K562 (cell line): ENCODE measurements at regions not wholly inside any gene's neighbourhood (a gene's known extent, or its start where the extent isn't known, plus 50 kb on each side); places are given as distances from the start of the nearest gene placed in this dataset.
A peak's percentile ranks its signal among the peaks of the same experiment; 100 is the strongest.

Experiments
- ATAC-seq: fragments of 200-7000 bp; cut with Tn5 transposase; 3 replicates; pipeline ENCODE4 v1.9.1; 2020; ENCODE audit warnings: moderate library complexity
- BruUV-seq: library from RNA; stranded (reverse); fragments of 400-500 nt; replicated peaks from 2 replicates; lab custom pipeline; 2021; lab: Mats Ljungman, UMichigan
- CTCF ChIA-PET: fragments of 300-600 bp; formaldehyde crosslinking; extraction: SDS; loops from one replicate; lab custom pipeline; 2021; ENCODE audit warnings: low intra/inter-chr PET ratio; lab: Yijun Ruan, JAX
- POLR2A ChIA-PET: fragments of 300-600, 350-650 bp; sonication (Branson Sonifier 250); formaldehyde crosslinking; extraction: SDS; loops from one replicate; lab custom pipeline; 2021; ENCODE audit warnings: antibody characterized with exemption, inconsistent platforms; lab: Yijun Ruan, JAX
- DNase-seq, 4 experiments: peaks; one replicate each; pipeline versions ENCODE4 v3.0.0 to v3.0.0-alpha.2; 2011 to 2018; ENCODE audit warnings: low spot score in 3 of 4, mixed read lengths in 3 of 4; ENCODE audit errors: extremely low read depth in 1 of 4
- FAIRE-seq: peaks from 2 replicates; lab custom pipeline; 2011; peaks lifted over from hg19 to GRCh38; lab: Jason Lieb, UNC
- H2AFZ ChIP-seq: 2 replicates; pipeline ENCODE4 v1.6.0; 2011; ENCODE audit warnings: low read depth, low read length, control low read depth, inconsistent platforms
- H3K27ac ChIP-seq: fragments of 200-600 bp; 3 replicates; pipeline ENCODE4 v1.8.0; 2011; ENCODE audit warnings: low read depth, mild to moderate bottlenecking, control low read depth, inconsistent platforms, low read length, moderate library complexity, mixed read lengths; ENCODE audit errors: extremely low read depth
- H3K27me3 ChIP-seq, 2 experiments: fragments of 300-600 bp in 1 of 2; 2 replicates in 1 of 2; 3 replicates in 1 of 2; pipeline versions ENCODE4 v1.6.0 to v1.8.0; 2011; ENCODE audit warnings: inconsistent platforms in 2 of 2, low read length in 2 of 2, mild to moderate bottlenecking in 1 of 2, mixed read lengths in 1 of 2, moderate library complexity in 1 of 2; ENCODE audit not compliant: control insufficient read depth in 2 of 2, insufficient read depth in 2 of 2
- H3K36me3 ChIP-seq: fragments of 300-600 bp; 3 replicates; pipeline ENCODE4 v1.8.0; 2011; ENCODE audit warnings: mild to moderate bottlenecking, low read length, inconsistent platforms; ENCODE audit not compliant: control insufficient read depth, insufficient read depth
- H3K4me1 ChIP-seq, 2 experiments: fragments of 200-600 bp in 1 of 2; replicated peaks in 1 of 2; 2 replicates in 1 of 2; 3 replicates in 1 of 2; pipeline versions ENCODE4 v1.5.1 to v1.8.0; 2011; ENCODE audit warnings: inconsistent platforms in 2 of 2, low read length in 2 of 2, mild to moderate bottlenecking in 1 of 2, mixed read lengths in 1 of 2, moderate library complexity in 1 of 2; ENCODE audit not compliant: control insufficient read depth in 2 of 2, insufficient read depth in 2 of 2
- H3K4me2 ChIP-seq: 2 replicates; pipeline ENCODE4 v1.6.1; 2011; ENCODE audit warnings: low read length, control low read depth, inconsistent platforms, mixed read lengths; ENCODE audit not compliant: insufficient read depth
- H3K4me3 ChIP-seq: fragments of 200-600 bp; sonication (generic), shearing (Covaris generic); 2 replicates; pipeline ENCODE4 v1.5.1; 2016; ENCODE audit warnings: control low read depth, inconsistent platforms
- H3K79me2 ChIP-seq: fragments of 200-600 bp; 3 replicates; pipeline ENCODE4 v1.8.0; 2011; ENCODE audit warnings: low read length, inconsistent platforms; ENCODE audit not compliant: control insufficient read depth, insufficient read depth
- H3K9ac ChIP-seq, 2 experiments: 2 replicates each; pipeline versions ENCODE4 v1.6.0 to v1.6.1; 2011; ENCODE audit warnings: low read depth in 2 of 2, low read length in 2 of 2, control low read depth in 1 of 2, inconsistent platforms in 1 of 2, mild to moderate bottlenecking in 1 of 2, mixed read lengths in 1 of 2; ENCODE audit not compliant: insufficient read depth in 1 of 2
- H3K9me1 ChIP-seq: one replicate; pipeline ENCODE4 v1.6.0; 2011; ENCODE audit warnings: inconsistent platforms, mild to moderate bottlenecking, low read length, moderate library complexity; ENCODE audit not compliant: control insufficient read depth, insufficient read depth
- H3K9me3 ChIP-seq: replicated peaks from 2 replicates; pipeline ENCODE4 v1.5.1; 2011; ENCODE audit warnings: low read depth, low read length, inconsistent platforms; ENCODE audit not compliant: control insufficient read depth, insufficient read depth
- H4K20me1 ChIP-seq: replicated peaks from 2 replicates; pipeline ENCODE4 v1.6.1; 2011; ENCODE audit warnings: low read length, inconsistent platforms, mixed read lengths; ENCODE audit not compliant: control insufficient read depth, insufficient read depth
- C11orf30 ChIP-seq: fragments of 450-650 bp; IDR thresholded peaks from 2 replicates; pipeline ENCODE4 v1.6.1; 2016; ENCODE audit warnings: low read depth, mild to moderate bottlenecking
- KLF10 ChIP-seq: fragments of 250-450 bp; sonication (Bioruptor Pico); IDR thresholded peaks from 2 replicates; pipeline ENCODE4 v1.6.1; 2021; ENCODE audit warnings: matching md5 sums
- MAFF ChIP-seq: IDR thresholded peaks from 2 replicates; pipeline ENCODE4 v1.6.1; 2012; ENCODE audit warnings: low read length, improper control_type of control experiment
- MAFG ChIP-seq: fragments of 450-650 bp; conservative IDR thresholded peaks from 2 replicates; pipeline ENCODE4 v1.6.1; 2016; ENCODE audit warnings: missing genetic modification characterization, missing compliant biosample characterization
- MAFK ChIP-seq: IDR thresholded peaks from 2 replicates; pipeline ENCODE4 v1.6.1; 2011; ENCODE audit warnings: low read length, improper control_type of control experiment
- POLR2AphosphoS5 ChIP-seq: IDR thresholded peaks from 2 replicates; pipeline ENCODE4 v1.6.1; 2011; ENCODE audit warnings: mild to moderate bottlenecking, low read depth, low read length, moderate library complexity; ENCODE audit not compliant: control insufficient read depth, insufficient read depth
- TEAD4 ChIP-seq, 2 experiments: sonication (generic) in 1 of 2; formaldehyde crosslinking in 1 of 2; IDR thresholded peaks; 2 replicates each; pipeline versions ENCODE4 v1.6.1 to v1.8.0; 2012 to 2022; ENCODE audit warnings: borderline replicate concordance in 1 of 2, inconsistent platforms in 1 of 2, low read length in 1 of 2, mild to moderate bottlenecking in 1 of 2, missing genetic modification reagents in 1 of 2
- ZFP1 ChIP-seq: fragments of 450-650 bp; formaldehyde crosslinking; IDR thresholded peaks from 2 replicates; pipeline ENCODE4 v1.4.0; 2020; ENCODE audit warnings: mild to moderate bottlenecking, mixed read lengths
- ZNF239 ChIP-seq: fragments of 250-450 bp; sonication (Bioruptor Pico); IDR thresholded peaks from 2 replicates; pipeline ENCODE4 v1.4.0; 2020; ENCODE audit warnings: mild to moderate bottlenecking
- ZNF316 ChIP-seq: fragments of 450-650 bp; IDR thresholded peaks from 2 replicates; pipeline ENCODE4 v1.6.1; 2016
- ZNF696 ChIP-seq: fragments of 250-450 bp; sonication (Bioruptor Pico); conservative IDR thresholded peaks from 2 replicates; pipeline ENCODE4 v1.4.0; 2020; ENCODE audit warnings: mild to moderate bottlenecking, moderate library complexity
- ZNF764 ChIP-seq: fragments of 250-450 bp; sonication (Bioruptor Pico); IDR thresholded peaks from 2 replicates; pipeline ENCODE4 v1.4.0; 2020; ENCODE audit warnings: low read depth, mild to moderate bottlenecking, moderate library complexity
- WGBS: fragments of 100-300 bp; shearing (Covaris generic); methylation state at CpG from one replicate; pipeline ENCODE4 v1.1.6; 2016; ENCODE audit warnings: low coverage, mixed read lengths; ENCODE audit not compliant: insufficient coverage; ENCODE audit errors: missing lambda C conversion rate; 5-methylcytosine and 5-hydroxymethylcytosine counted together
- in situ Hi-C: fragments of 300-500 bp; cut with MboI; formaldehyde crosslinking; loops from 4 replicates; pipeline ENCODE4 v1.15.0; 2018; ENCODE audit warnings: inconsistent platforms, mixed read lengths
- intact Hi-C: fragments of 100-400 bp; cut with micrococcal nuclease; formaldehyde crosslinking; loops from 2 replicates; pipeline ENCODE4 v1.14.2; 2022
- TF ChIP-seq, protein P1 (sequence below): sonication (generic); formaldehyde crosslinking; IDR thresholded peaks from 2 replicates; pipeline ENCODE4 v1.8.1; 2022; ENCODE audit warnings: missing genetic modification reagents
- TF ChIP-seq, protein P2 (sequence below): fragments of 250-450 bp; sonication (Bioruptor Pico); IDR thresholded peaks from 2 replicates; pipeline ENCODE4 v1.4.0; 2020; ENCODE audit warnings: mild to moderate bottlenecking, moderate library complexity

DNA sequence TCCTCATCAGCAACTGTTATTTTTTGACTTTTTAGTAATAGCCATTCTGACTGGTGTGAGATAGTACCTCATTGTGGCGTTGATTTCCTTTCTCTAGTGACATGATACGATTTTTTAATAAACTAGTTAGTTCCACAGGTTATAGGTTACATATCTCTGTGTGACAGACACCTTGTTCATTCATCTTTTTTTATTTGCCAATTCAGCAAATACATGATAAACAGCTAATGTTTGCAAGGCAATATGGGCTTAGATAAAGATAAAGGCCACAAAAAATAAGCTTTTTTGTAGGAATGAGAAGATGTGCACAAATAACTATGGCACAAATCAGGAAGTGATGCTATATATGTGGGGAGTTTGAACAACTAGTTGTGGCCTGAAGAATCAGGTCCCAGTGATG lies 366.8 kb downstream of the HLX start (continued):
- no peak for TF ChIP-seq TEAD4 (IDR thresholded peaks at IDR 0.05; ENCODE audit: low read length)
- no peak for TF ChIP-seq TEAD4 (CRISPR knock-in tag; IDR thresholded peaks at IDR 0.05; ENCODE audit: borderline replicate concordance)
- no peak for TF ChIP-seq ZNF764 (CRISPR knock-in tag)
- TF ChIP-seq ZNF696 (CRISPR knock-in tag), result no peak
- peak; percentile 65 for TF ChIP-seq ZNF316
- TF ChIP-seq POLR2AphosphoS5, result no peak
- no peak for TF ChIP-seq ZFP1
- TF ChIP-seq MAFF, result peak; percentile 61

DNA sequence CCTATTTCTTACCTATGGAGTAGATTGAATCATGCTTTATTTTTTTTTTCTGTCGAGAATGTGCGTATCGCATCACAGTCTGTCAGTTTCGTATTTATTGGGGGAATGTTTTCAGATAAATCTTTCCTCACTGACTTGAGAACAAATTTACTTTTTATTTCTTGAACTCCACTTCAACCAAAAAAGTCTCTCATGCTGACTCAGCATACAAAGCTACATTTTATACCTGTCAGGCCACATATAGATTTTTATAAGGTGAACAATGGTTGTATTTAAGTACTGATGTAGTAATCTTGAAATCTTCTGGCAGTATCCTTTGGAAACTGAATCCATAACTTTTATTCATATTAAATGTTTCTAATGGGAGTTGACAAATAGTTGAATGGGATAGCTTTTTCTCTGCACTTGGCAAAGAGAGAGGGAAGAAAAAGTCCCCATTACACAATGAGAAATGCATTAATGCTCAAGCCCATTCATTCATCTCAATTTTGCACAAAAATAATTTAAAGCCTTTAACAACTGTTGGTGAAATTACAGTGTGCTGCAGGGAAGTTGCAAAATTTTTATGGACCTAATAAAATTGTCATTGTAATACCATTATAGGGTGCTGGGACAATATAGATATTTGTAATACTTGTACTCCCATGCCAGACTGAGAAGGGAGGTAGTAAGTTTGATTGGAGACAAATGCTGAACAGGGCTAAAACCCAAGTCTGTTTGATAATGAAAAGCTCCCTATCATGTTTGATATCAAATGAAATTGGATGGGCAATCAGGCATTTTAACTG lies 367.6 kb downstream of the HLX start:
- no TSS peak for BruUV-seq
- Histone ChIP-seq H3K27me3 (no peaks in the 10 kb centered on the region), H3K9me3 (no peaks in the 10 kb centered on the region; the same call in 1 of the 2 replicates), H3K4me1 (no peaks in the 10 kb centered on the region), H3K4me2 (no peak overlapping the region)
- intact Hi-C loops, result no loop called here
- POLR2A ChIA-PET, result no interaction called here
- no peak for ATAC-seq
- no peak for TF ChIP-seq ZNF239
- peak; percentile 82 for TF ChIP-seq MAFK
- TF ChIP-seq KLF10 (CRISPR knock-in tag), result no peak
- TF ChIP-seq ZNF316, result peak; percentile 65
- peak; percentile 41 for TF ChIP-seq C11orf30
- TF ChIP-seq, protein P1, sequence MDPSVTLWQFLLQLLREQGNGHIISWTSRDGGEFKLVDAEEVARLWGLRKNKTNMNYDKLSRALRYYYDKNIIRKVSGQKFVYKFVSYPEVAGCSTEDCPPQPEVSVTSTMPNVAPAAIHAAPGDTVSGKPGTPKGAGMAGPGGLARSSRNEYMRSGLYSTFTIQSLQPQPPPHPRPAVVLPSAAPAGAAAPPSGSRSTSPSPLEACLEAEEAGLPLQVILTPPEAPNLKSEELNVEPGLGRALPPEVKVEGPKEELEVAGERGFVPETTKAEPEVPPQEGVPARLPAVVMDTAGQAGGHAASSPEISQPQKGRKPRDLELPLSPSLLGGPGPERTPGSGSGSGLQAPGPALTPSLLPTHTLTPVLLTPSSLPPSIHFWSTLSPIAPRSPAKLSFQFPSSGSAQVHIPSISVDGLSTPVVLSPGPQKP (CRISPR knock-in tag), result no peak
- TF ChIP-seq, protein P2, sequence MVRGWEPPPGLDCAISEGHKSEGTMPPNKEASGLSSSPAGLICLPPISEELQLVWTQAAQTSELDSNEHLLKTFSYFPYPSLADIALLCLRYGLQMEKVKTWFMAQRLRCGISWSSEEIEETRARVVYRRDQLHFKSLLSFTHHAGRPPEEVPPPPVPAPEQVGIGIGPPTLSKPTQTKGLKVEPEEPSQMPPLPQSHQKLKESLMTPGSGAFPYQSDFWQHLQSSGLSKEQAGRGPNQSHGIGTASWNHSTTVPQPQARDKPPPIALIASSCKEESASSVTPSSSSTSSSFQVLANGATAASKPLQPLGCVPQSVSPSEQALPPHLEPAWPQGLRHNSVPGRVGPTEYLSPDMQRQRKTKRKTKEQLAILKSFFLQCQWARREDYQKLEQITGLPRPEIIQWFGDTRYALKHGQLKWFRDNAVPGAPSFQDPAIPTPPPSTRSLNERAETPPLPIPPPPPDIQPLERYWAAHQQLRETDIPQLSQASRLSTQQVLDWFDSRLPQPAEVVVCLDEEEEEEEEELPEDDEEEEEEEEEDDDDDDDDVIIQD (CRISPR knock-in tag), result no peak
- TF ChIP-seq MAFF, result peak; percentile 76
- TF ChIP-seq MAFG (tag), result peak; percentile 64
- TF ChIP-seq, all 486 proteins: peak for 5
- CTCF ChIA-PET, result no interaction called here
- no peaks in the 10 kb centered on the region for H3K79me2 ChIP-seq
- no peaks in the 10 kb centered on the region for H4K20me1 ChIP-seq
- WGBS, result 0% methylated on average over 4 of the region's 4 CpGs
- no peaks in the 10 kb centered on the region for H3K9me1 ChIP-seq
- FAIRE-seq (no peak), DNase-seq (no peak)
- no peak overlapping the region for H3K4me3 ChIP-seq
- no peak overlapping the region for H3K27ac ChIP-seq
- no peak overlapping the region for H2AFZ ChIP-seq
- no peak overlapping the region for H3K9ac ChIP-seq
- H3K36me3 ChIP-seq, result no peaks in the 10 kb centered on the region
- in situ Hi-C loops, result no loop called here
